WERI-Rb-1 (cell line): ENCODE measurements at regions not wholly inside any gene's neighbourhood (a gene's known extent, or its start where the extent isn't known, plus 50 kb on each side); places are given as distances from the start of the nearest gene placed in this dataset.
A peak's percentile ranks its signal among the peaks of the same experiment; 100 is the strongest.

Source experiments
- DNase-seq: peaks from one replicate; pipeline ENCODE4 v3.0.0-alpha.2; 2020
- H3K27ac ChIP-seq: fragments of 250-450 bp; sonication (Bioruptor Pico); 2 replicates; pipeline ENCODE4 v1.5.1; 2020; ENCODE audit warnings: mild to moderate bottlenecking, moderate library complexity
- H3K27me3 ChIP-seq: fragments of 250-450 bp; sonication (Bioruptor Pico); 2 replicates; pipeline ENCODE4 v1.5.1; 2021; ENCODE audit warnings: mild to moderate bottlenecking, low read depth, moderate library complexity; ENCODE audit not compliant: insufficient read depth, severe bottlenecking
- H3K36me3 ChIP-seq: fragments of 250-450 bp; sonication (Bioruptor Pico); 2 replicates; pipeline ENCODE4 v1.5.1; 2020; ENCODE audit warnings: mild to moderate bottlenecking, moderate library complexity
- H3K4me3 ChIP-seq: 2 replicates; pipeline ENCODE4 v1.5.1; 2011; ENCODE audit warnings: low read depth, mild to moderate bottlenecking, control low read depth, low read length
- H3K9me3 ChIP-seq: fragments of 250-450 bp; sonication (Bioruptor Pico); 2 replicates; pipeline ENCODE4 v1.5.1; 2021; ENCODE audit warnings: mild to moderate bottlenecking, moderate library complexity; ENCODE audit not compliant: severe bottlenecking
- TF ChIP-seq, protein P1 (sequence below): IDR thresholded peaks from 2 replicates; pipeline ENCODE4 v1.5.1; 2011; ENCODE audit warnings: low read depth, mild to moderate bottlenecking, control low read depth, inconsistent platforms, low read length

DNA sequence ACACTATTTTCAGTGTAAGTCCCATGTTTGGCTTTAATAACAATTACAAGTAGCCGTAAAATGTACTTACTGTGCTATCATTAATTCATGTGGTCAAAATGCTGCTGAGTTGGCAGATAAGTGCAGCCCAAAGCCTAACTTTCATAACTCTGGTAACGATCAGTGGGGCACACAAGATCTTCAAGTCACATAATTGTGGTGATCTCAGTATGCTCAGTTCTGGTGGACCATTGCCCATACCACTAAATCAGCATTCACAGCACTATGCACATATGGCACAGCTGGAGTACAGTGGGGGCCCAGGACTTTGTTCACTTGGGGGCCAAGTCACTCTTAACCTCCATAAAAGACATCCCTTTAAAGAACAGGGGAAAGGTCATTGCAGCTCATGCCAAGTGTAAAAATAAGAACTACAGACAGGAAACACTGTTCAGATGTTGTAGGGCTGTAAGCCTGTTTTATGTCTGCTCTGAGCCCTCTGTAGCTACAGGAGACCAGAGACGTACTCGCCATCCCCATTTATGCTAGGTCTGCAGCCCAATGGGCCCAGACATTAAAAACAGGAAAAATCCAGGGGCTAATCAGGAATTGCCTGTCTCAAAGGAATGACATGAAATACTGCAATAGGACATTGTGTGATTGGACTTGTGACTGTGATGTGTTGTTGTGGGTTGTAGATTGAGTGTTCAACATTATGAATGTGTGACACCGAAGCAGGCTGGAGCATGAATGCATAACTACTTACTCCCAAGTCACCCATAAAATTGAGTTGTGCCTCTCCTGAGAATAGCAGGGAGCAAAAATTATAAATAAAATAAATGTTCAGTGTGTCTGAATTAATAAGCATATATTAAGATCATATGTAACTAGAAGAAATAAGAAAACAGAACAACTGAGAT is 282.5 kb upstream of the EPHA3 start:
- DNase-seq = no peak
- Histone ChIP-seq H3K4me3 (no peak overlapping the region), H3K36me3 (no peaks in the 10 kb centered on the region), H3K27me3 (no peaks in the 10 kb centered on the region), H3K27ac (no peak overlapping the region), H3K9me3 (no peaks in the 10 kb centered on the region)
- TF ChIP-seq, protein P1, sequence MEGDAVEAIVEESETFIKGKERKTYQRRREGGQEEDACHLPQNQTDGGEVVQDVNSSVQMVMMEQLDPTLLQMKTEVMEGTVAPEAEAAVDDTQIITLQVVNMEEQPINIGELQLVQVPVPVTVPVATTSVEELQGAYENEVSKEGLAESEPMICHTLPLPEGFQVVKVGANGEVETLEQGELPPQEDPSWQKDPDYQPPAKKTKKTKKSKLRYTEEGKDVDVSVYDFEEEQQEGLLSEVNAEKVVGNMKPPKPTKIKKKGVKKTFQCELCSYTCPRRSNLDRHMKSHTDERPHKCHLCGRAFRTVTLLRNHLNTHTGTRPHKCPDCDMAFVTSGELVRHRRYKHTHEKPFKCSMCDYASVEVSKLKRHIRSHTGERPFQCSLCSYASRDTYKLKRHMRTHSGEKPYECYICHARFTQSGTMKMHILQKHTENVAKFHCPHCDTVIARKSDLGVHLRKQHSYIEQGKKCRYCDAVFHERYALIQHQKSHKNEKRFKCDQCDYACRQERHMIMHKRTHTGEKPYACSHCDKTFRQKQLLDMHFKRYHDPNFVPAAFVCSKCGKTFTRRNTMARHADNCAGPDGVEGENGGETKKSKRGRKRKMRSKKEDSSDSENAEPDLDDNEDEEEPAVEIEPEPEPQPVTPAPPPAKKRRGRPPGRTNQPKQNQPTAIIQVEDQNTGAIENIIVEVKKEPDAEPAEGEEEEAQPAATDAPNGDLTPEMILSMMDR = no peak

DNA sequence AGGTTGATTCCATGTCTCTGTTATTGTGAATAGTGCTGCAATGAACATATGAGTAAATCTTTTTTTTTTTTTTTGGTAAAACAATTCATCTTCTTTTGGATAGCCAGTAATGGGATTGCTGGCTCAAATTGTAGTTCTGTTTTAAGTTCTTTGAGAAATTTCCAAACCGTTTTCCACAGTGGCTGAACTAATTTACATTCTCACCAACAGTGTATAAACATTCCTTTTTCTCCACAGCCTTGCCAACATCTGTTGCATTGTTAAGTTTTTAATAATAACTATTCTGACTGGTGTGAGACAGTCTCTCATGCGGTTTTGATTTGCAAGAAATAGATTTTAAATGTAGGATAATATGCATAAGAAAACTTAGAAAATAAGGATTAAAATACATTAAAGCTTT is 279.0 kb upstream of the EPHA3 start:
- Histone ChIP-seq H3K9me3 (no peaks in the 10 kb centered on the region), H3K4me3 (no peak overlapping the region), H3K36me3 (no peaks in the 10 kb centered on the region), H3K27me3 (no peaks in the 10 kb centered on the region), H3K27ac (no peak overlapping the region)
- TF ChIP-seq, protein P1 = no peak
- DNase-seq = no peak

DNA sequence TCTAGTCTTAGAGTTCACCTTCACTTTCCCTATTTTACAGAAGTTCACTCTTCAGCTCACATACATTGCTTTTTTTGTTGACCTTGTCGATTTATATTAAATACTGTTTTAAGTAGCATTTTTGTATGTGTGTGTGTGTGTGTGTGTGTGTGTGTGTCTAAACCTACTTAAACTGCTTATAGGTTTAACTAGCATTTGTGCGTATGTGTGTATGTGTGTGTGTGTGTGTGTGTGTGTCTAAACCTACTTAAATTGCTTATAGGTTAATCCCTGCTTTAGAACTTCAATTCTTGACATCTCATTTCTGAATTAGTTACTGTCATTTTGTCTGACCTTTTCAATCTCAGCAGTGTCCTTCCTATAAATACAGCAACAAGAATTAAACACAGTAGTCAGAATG is 254.8 kb upstream of the EPHA3 start:
- Histone ChIP-seq H3K4me3 (no peak overlapping the region), H3K9me3 (no peaks in the 10 kb centered on the region), H3K27ac (no peak overlapping the region), H3K36me3 (no peaks in the 10 kb centered on the region), H3K27me3 (no peaks in the 10 kb centered on the region)
- TF ChIP-seq, protein P1 = no peak
- DNase-seq = peak; percentile 56

DNA sequence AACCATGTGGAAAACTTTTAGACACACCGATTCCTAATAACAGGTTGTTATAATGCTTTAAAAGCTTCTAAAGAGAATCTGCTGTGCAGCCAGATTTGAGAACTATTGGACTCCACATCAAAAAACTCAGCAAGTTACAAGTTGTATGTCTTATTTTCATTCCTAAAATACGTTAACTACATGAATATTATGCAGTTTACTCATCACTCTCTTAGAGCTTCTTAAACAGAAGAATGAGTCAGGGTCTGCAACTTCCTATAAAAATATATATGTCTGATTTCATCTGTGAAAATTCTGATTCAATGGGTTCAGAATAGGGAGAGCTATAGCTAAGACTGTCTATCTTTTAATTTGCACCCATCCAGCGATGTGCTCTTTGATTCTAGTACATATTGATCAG is 244.2 kb upstream of the EPHA3 start:
- Histone ChIP-seq H3K27me3 (no peaks in the 10 kb centered on the region), H3K4me3 (no peak overlapping the region), H3K27ac (no peak overlapping the region), H3K36me3 (no peaks in the 10 kb centered on the region), H3K9me3 (no peaks in the 10 kb centered on the region)
- DNase-seq = no peak
- TF ChIP-seq, protein P1 = no peak

DNA sequence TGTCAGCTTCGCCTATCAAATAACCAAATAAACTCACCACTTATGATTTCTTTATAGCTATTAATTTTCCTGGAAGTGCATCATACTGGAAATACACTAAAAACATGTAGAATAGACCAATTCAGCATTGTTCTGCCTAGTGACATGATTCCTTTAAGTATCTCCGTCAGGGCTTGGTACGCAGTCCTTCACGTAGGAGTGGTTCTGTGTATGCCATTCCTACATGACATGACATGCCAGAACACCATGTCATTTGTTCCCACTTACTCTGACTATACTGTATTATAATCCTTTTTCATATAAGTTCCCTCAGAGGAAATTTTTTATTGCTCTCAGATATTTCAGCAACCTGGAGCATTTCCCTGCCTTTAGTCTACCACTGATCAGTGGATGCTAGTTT is 230.7 kb upstream of the EPHA3 start:
- no peaks in the 10 kb centered on the region for H3K9me3 ChIP-seq
- no peaks in the 10 kb centered on the region for H3K36me3 ChIP-seq
- no peak overlapping the region for H3K27ac ChIP-seq
- no peaks in the 10 kb centered on the region for H3K27me3 ChIP-seq
- TF ChIP-seq, protein P1 = no peak
- DNase-seq = no peak
- H3K4me3 ChIP-seq = no peak overlapping the region

DNA sequence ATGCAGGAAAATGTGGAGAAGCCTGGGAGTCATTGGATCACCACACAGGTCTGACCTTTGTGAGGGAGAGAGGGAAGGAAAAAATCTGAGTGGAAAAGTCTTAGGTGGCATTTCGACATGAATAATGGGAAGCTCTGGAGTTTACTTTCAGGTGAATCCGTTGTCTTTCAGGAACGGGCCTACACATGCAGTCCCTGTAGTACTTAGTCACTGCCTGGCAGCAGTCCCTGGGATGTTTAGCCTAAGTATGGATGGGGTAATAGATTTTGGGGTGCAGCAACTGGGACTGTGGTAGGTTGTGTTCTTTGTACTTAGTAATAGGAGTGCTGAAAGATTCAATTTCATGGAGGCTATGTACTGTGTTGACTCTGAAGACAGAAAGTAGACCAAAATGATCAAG is 227.5 kb upstream of the EPHA3 start:
- H3K4me3 ChIP-seq = no peak overlapping the region
- no peak overlapping the region for H3K27ac ChIP-seq
- TF ChIP-seq, protein P1 = no peak
- no peaks in the 10 kb centered on the region for H3K27me3 ChIP-seq
- DNase-seq = no peak
- H3K9me3 ChIP-seq = no peaks in the 10 kb centered on the region
- no peaks in the 10 kb centered on the region for H3K36me3 ChIP-seq
